ENCODE measurements at regions not wholly inside any gene's neighbourhood (a gene's known extent, or its start where the extent isn't known, plus 50 kb on each side); places are given as distances from the start of the nearest gene placed in this dataset.
A peak's percentile ranks its signal among the peaks of the same experiment; 100 is the strongest.
"Not testable (repeated sequence)": the region's sequence is repeated elsewhere in the genome, so short reads cannot be mapped to it uniquely, and the experiment has no call there.

- DNase-seq (no peak), ATAC-seq (no peak)
- peak overlapping the region in 1 of 10 donors; percentile 17 for H3K4me3 Mint-ChIP-seq
- H3K27me3 Mint-ChIP-seq = no peaks in the 10 kb centered on the region
- H3K36me3 Mint-ChIP-seq = peaks cover 7 to 46% (median 39%) of the 10 kb centered on the region in 3 donors
- POLR2A ChIA-PET = no interaction called here
- H3K4me1 Mint-ChIP-seq = no peaks in the 10 kb centered on the region
- H3K27ac Mint-ChIP-seq = no peak overlapping the region
- H3K9me3 Mint-ChIP-seq = peaks cover 8 to 93% (median 26%) of the 10 kb centered on the region in 9 donors
These were observed 106.3 kb upstream of the ZNF267 start for GRCh38 chr16:31767267-31767666.

DNA sequence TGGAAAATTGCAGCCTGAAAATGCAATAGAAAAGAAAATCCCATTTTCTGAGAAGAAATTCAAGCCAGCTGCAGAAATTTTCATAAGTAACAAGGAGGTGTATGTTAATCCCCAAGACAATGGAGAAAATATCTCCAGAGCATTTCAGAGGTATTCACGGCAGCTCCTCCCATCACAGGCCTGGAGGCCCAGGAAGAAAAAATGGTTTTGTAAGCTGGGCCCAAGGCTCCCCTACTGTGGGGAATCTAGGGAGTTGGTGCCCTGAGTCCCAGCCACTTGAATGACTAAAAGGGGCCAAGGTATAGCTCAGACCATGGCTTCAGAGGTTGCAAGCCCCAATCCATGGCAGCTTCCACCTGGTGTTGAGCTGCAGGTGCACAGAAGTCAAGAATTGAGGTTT lies 93.3 kb upstream of the ZNF267 start:
- Mint-ChIP-seq H3K4me1 (no peaks in the 10 kb centered on the region), H3K36me3 (peaks cover 4 to 68% (median 49%) of the 10 kb centered on the region in 3 donors), H3K27ac (no peak overlapping the region), H3K4me3 (no peak overlapping the region), H3K27me3 (no peaks in the 10 kb centered on the region), H3K9me3 (peaks cover 25 to 97% (median 59%) of the 10 kb centered on the region in 9 donors)
- ATAC-seq = no peak
- POLR2A ChIA-PET = no interaction called here
- DNase-seq = no peak

DNA sequence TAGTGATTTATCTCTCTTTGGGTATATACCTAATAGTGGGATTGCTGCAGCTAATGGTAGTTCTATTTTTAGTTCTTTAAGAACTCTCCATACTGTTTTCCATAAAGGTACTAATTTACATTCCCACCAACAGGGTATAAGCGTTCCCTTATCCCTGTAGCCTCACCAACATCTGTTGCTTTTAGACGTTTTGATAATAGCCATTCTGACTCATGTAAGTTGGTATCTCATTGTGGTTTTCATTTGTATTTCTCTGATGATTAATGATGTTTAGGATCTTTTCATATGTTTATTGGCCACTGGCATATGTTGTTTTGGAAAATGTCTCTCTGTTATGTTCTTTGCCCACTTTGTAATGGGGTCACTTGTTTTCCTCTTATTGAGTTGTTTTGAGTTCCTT lies 88.5 kb upstream of the ZNF267 start:
- H3K36me3 Mint-ChIP-seq = peaks cover 7 to 67% (median 55%) of the 10 kb centered on the region in 3 donors
- peaks cover 25 to 96% (median 58%) of the 10 kb centered on the region in 9 donors for H3K9me3 Mint-ChIP-seq
- H3K27ac Mint-ChIP-seq = no peak overlapping the region
- H3K4me3 Mint-ChIP-seq = no peak overlapping the region
- no peak for ATAC-seq
- POLR2A ChIA-PET = no interaction called here
- H3K27me3 Mint-ChIP-seq = peaks cover 0 to 2% (median 0%) of the 10 kb centered on the region in 5 donors
- DNase-seq = no peak
- no peaks in the 10 kb centered on the region for H3K4me1 Mint-ChIP-seq

DNA sequence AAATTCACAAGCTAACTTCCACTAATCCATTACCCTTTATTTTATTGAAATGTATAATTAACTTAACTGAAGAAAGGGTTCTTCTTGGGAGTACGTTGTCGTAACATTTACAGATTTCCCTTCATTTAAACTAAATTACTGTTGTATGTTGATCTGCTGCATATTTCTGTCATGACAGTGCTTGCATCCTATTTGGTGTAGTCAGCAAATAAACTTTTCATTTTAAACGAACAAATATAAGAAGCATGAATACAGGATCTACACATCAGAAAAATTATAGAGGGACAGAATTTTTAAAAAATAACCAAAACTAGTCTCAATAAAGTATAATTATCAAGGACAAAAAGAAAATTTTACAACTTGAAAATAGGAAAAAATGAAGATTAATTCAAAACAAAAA lies 66.5 kb upstream of the ZNF267 start:
- H3K27me3 Mint-ChIP-seq = peaks cover 0 to 11% (median 4%) of the 10 kb centered on the region in 5 donors
- POLR2A ChIA-PET = no interaction called here
- no peaks in the 10 kb centered on the region for H3K36me3 Mint-ChIP-seq
- H3K4me1 Mint-ChIP-seq = no peaks in the 10 kb centered on the region
- peaks cover 0 to 8% (median 3%) of the 10 kb centered on the region in 9 donors for H3K9me3 Mint-ChIP-seq
- H3K4me3 Mint-ChIP-seq = no peak overlapping the region
- DNase-seq = no peak
- H3K27ac Mint-ChIP-seq = no peak overlapping the region
- no peak for ATAC-seq

GRCh38 chr16:31810863-31811262 lies 62.7 kb upstream of the ZNF267 start:
- Mint-ChIP-seq H3K27ac (no peak overlapping the region), H3K9me3 (peaks cover 0 to 8% (median under 1%) of the 10 kb centered on the region in 9 donors), H3K27me3 (peaks cover 0 to 19% (median 4%) of the 10 kb centered on the region in 5 donors), H3K4me1 (no peaks in the 10 kb centered on the region), H3K4me3 (no peak overlapping the region), H3K36me3 (no peaks in the 10 kb centered on the region)
- DNase-seq (no peak), ATAC-seq (no peak)
- POLR2A ChIA-PET = no interaction called here

DNA sequence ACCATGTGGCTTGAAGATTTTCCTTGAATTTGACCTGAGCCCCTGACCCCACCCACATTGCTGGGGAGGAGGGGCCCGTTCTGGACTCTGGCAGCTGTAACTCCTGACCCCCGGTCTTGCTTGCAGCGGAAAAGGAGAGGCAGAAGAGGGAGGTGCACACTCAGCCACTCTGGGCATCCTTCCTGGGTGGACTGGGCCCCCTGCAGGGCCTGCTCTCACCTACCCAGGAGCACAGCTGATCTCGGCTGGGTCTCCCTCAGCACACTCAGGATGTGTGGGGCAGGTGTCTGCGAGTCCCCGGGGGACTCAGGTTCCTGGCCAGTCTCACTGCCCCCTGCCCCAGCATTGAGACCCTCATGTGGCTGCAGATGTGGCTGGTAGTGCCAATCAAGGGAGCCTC lies 57.5 kb upstream of the ZNF267 start:
- DNase-seq, H3K36me3 Mint-ChIP-seq, H3K9me3 Mint-ChIP-seq, H3K4me3 Mint-ChIP-seq, H3K4me1 Mint-ChIP-seq, ATAC-seq, H3K27ac Mint-ChIP-seq, POLR2A ChIA-PET: not testable (repeated sequence)
- H3K27me3 Mint-ChIP-seq = peaks cover 2 to 19% (median 6%) of the 10 kb centered on the region in 5 donors

- Mint-ChIP-seq H3K27me3 (peaks cover 3 to 27% (median 19%) of the 10 kb centered on the region in 5 donors), H3K4me1 (peaks cover 0 to 1% (median 0%) of the 10 kb centered on the region in 4 donors), H3K4me3 (no peak overlapping the region), H3K36me3 (peaks cover 2 to 9% (median 4%) of the 10 kb centered on the region in 3 donors), H3K27ac (no peak overlapping the region), H3K9me3 (peaks cover 0 to 15% (median 4%) of the 10 kb centered on the region in 9 donors)
- DNase-seq = no peak
- no peak for ATAC-seq
- POLR2A ChIA-PET = no interaction called here
These were observed 54.2 kb upstream of the ZNF267 start for GRCh38 chr16:31819386-31819785.

GRCh38 chr16:31819948-31820347 lies 53.7 kb upstream of the ZNF267 start:
- POLR2A ChIA-PET = no interaction called here
- Mint-ChIP-seq H3K9me3 (peaks cover 0 to 17% (median 9%) of the 10 kb centered on the region in 9 donors), H3K36me3 (peaks cover 2 to 13% (median 4%) of the 10 kb centered on the region in 3 donors), H3K4me1 (peaks cover 0 to 1% (median 0%) of the 10 kb centered on the region in 4 donors), H3K4me3 (no peak overlapping the region), H3K27ac (no peak overlapping the region), H3K27me3 (peaks cover 7 to 32% (median 22%) of the 10 kb centered on the region in 5 donors)
- ATAC-seq (no peak), DNase-seq (no peak)
